22Rv1 (cell line): ENCODE measurements at regions not wholly inside any gene's neighbourhood (a gene's known extent, or its start where the extent isn't known, plus 50 kb on each side); places are given as distances from the start of the nearest gene placed in this dataset.

Experiments used
- ZFX ChIP-seq: fragments of 450-650 bp; IDR thresholded peaks from 2 replicates; pipeline ENCODE4 v1.6.1; 2017; ENCODE audit warnings: antibody characterized with exemption, borderline replicate concordance
- TF ChIP-seq, protein P1 (sequence below): fragments of 450-650 bp; IDR thresholded peaks from 2 replicates; pipeline ENCODE4 v1.5.1; 2017; ENCODE audit warnings: mild to moderate bottlenecking

DNA sequence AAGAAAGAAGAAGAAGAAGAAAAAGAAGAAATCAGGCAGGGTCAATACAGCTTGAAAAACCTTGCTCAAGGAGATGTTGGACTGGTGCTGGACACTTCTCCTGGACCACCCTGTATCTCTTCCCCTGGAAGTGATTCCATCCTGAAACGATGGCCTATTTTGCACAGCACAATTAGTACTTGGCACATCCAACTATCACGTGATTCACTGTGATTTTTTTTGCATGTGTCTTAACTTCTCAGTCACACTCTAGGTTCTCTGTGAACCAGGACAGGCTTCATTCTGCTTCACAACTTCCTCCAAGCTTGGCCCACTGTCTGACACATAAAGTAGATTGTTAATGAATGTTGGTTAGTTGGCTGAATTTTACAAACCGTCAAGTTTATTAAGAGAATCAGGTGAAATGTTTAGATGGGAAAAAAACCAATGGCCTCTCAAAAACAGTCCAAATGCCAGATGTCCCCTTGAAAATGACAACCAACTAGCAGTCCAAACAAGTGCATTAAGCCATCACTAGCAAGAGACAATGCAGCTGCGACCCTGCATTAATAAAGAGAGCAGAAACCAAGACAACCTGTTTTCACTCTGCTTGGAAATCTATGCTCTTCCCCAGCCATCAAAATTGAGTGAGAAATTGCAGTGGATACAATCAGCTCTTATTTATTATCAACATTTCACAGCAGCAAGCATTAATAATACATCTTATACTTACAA lies 300.0 kb upstream of the CHAC2 start:
- TF ChIP-seq, protein P1, sequence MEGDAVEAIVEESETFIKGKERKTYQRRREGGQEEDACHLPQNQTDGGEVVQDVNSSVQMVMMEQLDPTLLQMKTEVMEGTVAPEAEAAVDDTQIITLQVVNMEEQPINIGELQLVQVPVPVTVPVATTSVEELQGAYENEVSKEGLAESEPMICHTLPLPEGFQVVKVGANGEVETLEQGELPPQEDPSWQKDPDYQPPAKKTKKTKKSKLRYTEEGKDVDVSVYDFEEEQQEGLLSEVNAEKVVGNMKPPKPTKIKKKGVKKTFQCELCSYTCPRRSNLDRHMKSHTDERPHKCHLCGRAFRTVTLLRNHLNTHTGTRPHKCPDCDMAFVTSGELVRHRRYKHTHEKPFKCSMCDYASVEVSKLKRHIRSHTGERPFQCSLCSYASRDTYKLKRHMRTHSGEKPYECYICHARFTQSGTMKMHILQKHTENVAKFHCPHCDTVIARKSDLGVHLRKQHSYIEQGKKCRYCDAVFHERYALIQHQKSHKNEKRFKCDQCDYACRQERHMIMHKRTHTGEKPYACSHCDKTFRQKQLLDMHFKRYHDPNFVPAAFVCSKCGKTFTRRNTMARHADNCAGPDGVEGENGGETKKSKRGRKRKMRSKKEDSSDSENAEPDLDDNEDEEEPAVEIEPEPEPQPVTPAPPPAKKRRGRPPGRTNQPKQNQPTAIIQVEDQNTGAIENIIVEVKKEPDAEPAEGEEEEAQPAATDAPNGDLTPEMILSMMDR = no peak
- TF ChIP-seq ZFX = no peak
